GM23338 (cell line): ENCODE measurements at regions not wholly inside any gene's neighbourhood (a gene's known extent, or its start where the extent isn't known, plus 50 kb on each side); places are given as distances from the start of the nearest gene placed in this dataset.

Experiments used
- ATAC-seq: fragments of 200-7000 bp; cut with Tn5 transposase; 3 replicates; pipeline ENCODE4 v1.9.1; 2020
- DNase-seq: peaks from one replicate; pipeline ENCODE4 v3.0.0-alpha.2; 2015; ENCODE audit warnings: low spot score
- H2AFZ ChIP-seq: fragments of 200-600 bp; sonication (generic); 2 replicates; pipeline ENCODE4 v1.8.0; 2016; ENCODE audit warnings: antibody characterized with exemption, mild to moderate bottlenecking, moderate library complexity
- H3F3A ChIP-seq: fragments of 200-600 bp; sonication (generic); replicated peaks from 2 replicates; pipeline ENCODE4 v1.8.0; 2017; ENCODE audit warnings: antibody characterized with exemption, mixed run types, low read depth
- H3K27ac ChIP-seq: fragments of 200-600 bp; sonication (generic); 2 replicates; pipeline ENCODE4 v1.6.1; 2016; ENCODE audit warnings: low read depth
- H3K27me3 ChIP-seq: fragments of 200-600 bp; sonication (generic); 2 replicates; pipeline ENCODE4 v1.8.0; 2016; ENCODE audit warnings: mild to moderate bottlenecking, mixed run types, moderate library complexity; ENCODE audit not compliant: insufficient read depth
- H3K36me3 ChIP-seq: fragments of 200-600 bp; sonication (generic); 2 replicates; pipeline ENCODE4 v1.8.0; 2016; ENCODE audit warnings: mild to moderate bottlenecking; ENCODE audit not compliant: insufficient read depth
- H3K4me1 ChIP-seq: fragments of 200-600 bp; sonication (generic); 2 replicates; pipeline ENCODE4 v1.8.0; 2016; ENCODE audit warnings: mild to moderate bottlenecking, moderate library complexity; ENCODE audit not compliant: insufficient read depth
- H3K4me2 ChIP-seq: fragments of 200-600 bp; sonication (generic); 2 replicates; pipeline ENCODE4 v1.7.1; 2017; ENCODE audit warnings: mixed run types
- H3K4me3 ChIP-seq: fragments of 200-600 bp; sonication (generic); 2 replicates; pipeline ENCODE4 v1.6.1; 2016; ENCODE audit warnings: mixed run types
- H3K79me2 ChIP-seq: fragments of 200-600 bp; sonication (generic); replicated peaks from 2 replicates; pipeline ENCODE4 v1.8.0; 2017; ENCODE audit warnings: mild to moderate bottlenecking; ENCODE audit not compliant: insufficient read depth
- H3K9me2 ChIP-seq: fragments of 200-600 bp; sonication (generic); 2 replicates; pipeline ENCODE4 v1.8.0; 2017; ENCODE audit not compliant: insufficient read depth
- H4K20me1 ChIP-seq: fragments of 200-600 bp; sonication (generic); replicated peaks from 2 replicates; pipeline ENCODE4 v1.8.0; 2017; ENCODE audit warnings: mild to moderate bottlenecking; ENCODE audit not compliant: insufficient read depth
- H3K27ac Mint-ChIP-seq: 2 replicates; pipeline ENCODE4 v1.8.0; 2020; ENCODE audit warnings: inconsistent platforms, mild to moderate bottlenecking, moderate library complexity, mixed read lengths
- H3K27me3 Mint-ChIP-seq: 3 replicates; pipeline ENCODE4 v1.8.0; 2022; ENCODE audit warnings: low read depth, mild to moderate bottlenecking, moderate library complexity, mixed read lengths, inconsistent platforms; ENCODE audit not compliant: insufficient read depth, poor library complexity
- H3K36me3 Mint-ChIP-seq: 3 replicates; pipeline ENCODE4 v1.8.0; 2021; ENCODE audit warnings: low read depth, mild to moderate bottlenecking, inconsistent platforms, moderate library complexity, mixed read lengths
- H3K4me1 Mint-ChIP-seq: 3 replicates; pipeline ENCODE4 v1.8.0; 2020; ENCODE audit warnings: mild to moderate bottlenecking, inconsistent platforms, mixed read lengths
- H3K4me3 Mint-ChIP-seq: 3 replicates; pipeline ENCODE4 v1.8.0; 2021; ENCODE audit warnings: moderate library complexity, mild to moderate bottlenecking, inconsistent platforms, mixed read lengths
- H3K9me3 Mint-ChIP-seq: 3 replicates; pipeline ENCODE4 v1.8.0; 2020; ENCODE audit warnings: moderate library complexity, mild to moderate bottlenecking, inconsistent platforms, mixed read lengths
- CREB1 ChIP-seq: fragments of 250-450 bp; sonication (Bioruptor Pico); IDR thresholded peaks from 2 replicates; pipeline ENCODE4 v1.5.0; 2020; ENCODE audit warnings: low read depth, mild to moderate bottlenecking, moderate library complexity
- CTCF ChIP-seq, 2 experiments: fragments of 200-600 bp in 1 of 2; sonication (generic) in 1 of 2; conservative IDR thresholded peaks; 2 replicates each; pipeline versions ENCODE4 v1.5.1 to v1.6.1; 2016 to 2017; ENCODE audit warnings: antibody characterized with exemption in 2 of 2, low read depth in 2 of 2, mild to moderate bottlenecking in 2 of 2, moderate library complexity in 1 of 2
- ETS1 ChIP-seq: IDR thresholded peaks from 2 replicates; pipeline ENCODE4 v1.6.1; 2016; ENCODE audit warnings: antibody characterized with exemption
- EZH2 ChIP-seq: fragments of 200-600 bp; sonication (generic); IDR thresholded peaks from one replicate; pipeline ENCODE4 v1.8.0; 2017; ENCODE audit warnings: antibody characterized with exemption, mild to moderate bottlenecking, low read depth; ENCODE audit not compliant: unreplicated experiment
- JUNB ChIP-seq: IDR thresholded peaks from one replicate; pipeline ENCODE4 v1.6.1; 2016; ENCODE audit warnings: antibody characterized with exemption; ENCODE audit not compliant: unreplicated experiment
- NANOG ChIP-seq: IDR thresholded peaks from 2 replicates; pipeline ENCODE4 v1.6.1; 2016; ENCODE audit warnings: antibody characterized with exemption, borderline replicate concordance
- POLR2AphosphoS5 ChIP-seq: IDR thresholded peaks from 2 replicates; pipeline ENCODE4 v1.6.1; 2016; ENCODE audit warnings: antibody characterized with exemption, low read depth
- REST ChIP-seq: IDR thresholded peaks from one replicate; pipeline ENCODE4 v1.6.1; 2018; ENCODE audit warnings: antibody characterized with exemption; ENCODE audit not compliant: unreplicated experiment
- STAT1 ChIP-seq: IDR thresholded peaks from one replicate; pipeline ENCODE4 v1.6.1; 2016; ENCODE audit warnings: antibody characterized with exemption; ENCODE audit not compliant: unreplicated experiment
- ZNF114 ChIP-seq: fragments of 250-450 bp; sonication (Bioruptor Pico); IDR thresholded peaks from 2 replicates; pipeline ENCODE4 v1.5.0; 2020; ENCODE audit warnings: mild to moderate bottlenecking, moderate library complexity
- ZNF331 ChIP-seq: fragments of 250-450 bp; sonication (Bioruptor Pico); IDR thresholded peaks from 2 replicates; pipeline ENCODE4 v1.5.0; 2020; ENCODE audit warnings: low read depth, mild to moderate bottlenecking, moderate library complexity
- ZNF462 ChIP-seq: fragments of 250-450 bp; sonication (Bioruptor Pico); IDR thresholded peaks from 2 replicates; pipeline ENCODE4 v1.5.0; 2020; ENCODE audit warnings: mild to moderate bottlenecking, moderate library complexity

- Histone ChIP-seq H4K20me1 (no peaks in the 10 kb centered on the region), H3K4me1 (peaks cover 3% of the 10 kb centered on the region; the same call in 1 of the 2 replicates), H3K27me3 (no peaks in the 10 kb centered on the region), H3K9me2 (peaks cover 9% of the 10 kb centered on the region), H2AFZ (no peak overlapping the region; the same call in 1 of the 2 replicates), H3F3A (no peaks in the 10 kb centered on the region), H3K36me3 (no peaks in the 10 kb centered on the region), H3K27ac (no peak overlapping the region), H3K4me2 (no peak overlapping the region), H3K79me2 (no peaks in the 10 kb centered on the region), H3K4me3 (no peak overlapping the region)
- Mint-ChIP-seq H3K9me3 (no peaks in the 10 kb centered on the region; the same call in 1 of the 3 replicates), H3K4me3 (no peak overlapping the region), H3K27ac (no peak overlapping the region), H3K4me1 (peaks cover 12% of the 10 kb centered on the region), H3K36me3 (peaks cover 6% of the 10 kb centered on the region; the same call in 1 of the 3 replicates), H3K27me3 (peaks cover 4% of the 10 kb centered on the region)
- DNase-seq (no peak), ATAC-seq (no peak)
- TF ChIP-seq EZH2: no peak
- no peak for TF ChIP-seq CREB1 (CRISPR knock-in tag)
- TF ChIP-seq ZNF114: no peak
- no peak for TF ChIP-seq CTCF (conservative IDR thresholded peaks at IDR 0.05; ENCODE audit: low read depth in 2 of 2)
- TF ChIP-seq ZNF462 (CRISPR knock-in tag): no peak
- no peak for TF ChIP-seq REST
- TF ChIP-seq POLR2AphosphoS5: no peak
- TF ChIP-seq ZNF331 (CRISPR knock-in tag): no peak
- TF ChIP-seq STAT1: no peak
- TF ChIP-seq JUNB: no peak
- TF ChIP-seq ETS1: no peak
- TF ChIP-seq NANOG: no peak
Observed at GRCh38 chr1:182111496-182111895, 50.0 kb upstream of the ZNF648 start.
